ENCODE measurements at regions not wholly inside any gene's neighbourhood (a gene's known extent, or its start where the extent isn't known, plus 50 kb on each side); places are given as distances from the start of the nearest gene placed in this dataset.
"Not testable (repeated sequence)": the region's sequence is repeated elsewhere in the genome, so short reads cannot be mapped to it uniquely, and the experiment has no call there.

GRCh38 chr1:103469801-103470200, 55.7 kb upstream of the RNPC3 start:
- no peak for DNase-seq
- H3K4me1 ChIP-seq = no peaks in the 10 kb centered on the region
- no peaks in the 10 kb centered on the region for H3K9me3 ChIP-seq (replicated peaks)
- H3K4me3 ChIP-seq = no peak overlapping the region
- no peaks in the 10 kb centered on the region for H3K27me3 ChIP-seq
- no peaks in the 10 kb centered on the region for H3K36me3 ChIP-seq
- no peak overlapping the region for H3K27ac ChIP-seq

- no peak for DNase-seq
- Histone ChIP-seq H3K27me3 (no peaks in the 10 kb centered on the region), H3K4me1 (no peaks in the 10 kb centered on the region), H3K9me3 (replicated peaks) (no peaks in the 10 kb centered on the region), H3K36me3 (no peaks in the 10 kb centered on the region), H3K27ac (no peak overlapping the region), H3K4me3 (no peak overlapping the region)
Observed at GRCh38 chr1:103467100-103467499, 58.4 kb upstream of the RNPC3 start.

- H3K36me3 ChIP-seq = no peaks in the 10 kb centered on the region
- H3K4me3 ChIP-seq = no peak overlapping the region
- H3K9me3 ChIP-seq (replicated peaks) = no peaks in the 10 kb centered on the region
- no peaks in the 10 kb centered on the region for H3K4me1 ChIP-seq
- no peaks in the 10 kb centered on the region for H3K27me3 ChIP-seq
- H3K27ac ChIP-seq = no peak overlapping the region
- DNase-seq = peak in 1 of 2 experiments; percentile 22
Observed at GRCh38 chr1:103461161-103462105, 64.1 kb upstream of the RNPC3 start.

GRCh38 chr1:103460511-103460910, 65.0 kb upstream of the RNPC3 start:
- Histone ChIP-seq H3K9me3 (replicated peaks) (no peaks in the 10 kb centered on the region), H3K4me1 (no peaks in the 10 kb centered on the region), H3K36me3 (no peaks in the 10 kb centered on the region), H3K27ac (no peak overlapping the region), H3K27me3 (no peaks in the 10 kb centered on the region), H3K4me3 (no peak overlapping the region)
- no peak for DNase-seq

GRCh38 chr1:103459346-103459745, 66.2 kb upstream of the RNPC3 start:
- H3K36me3 ChIP-seq = no peaks in the 10 kb centered on the region
- H3K4me3 ChIP-seq = no peak overlapping the region
- no peak for DNase-seq
- H3K9me3 ChIP-seq (replicated peaks) = no peaks in the 10 kb centered on the region
- no peaks in the 10 kb centered on the region for H3K4me1 ChIP-seq
- no peak overlapping the region for H3K27ac ChIP-seq
- H3K27me3 ChIP-seq = no peaks in the 10 kb centered on the region

GRCh38 chr1:103457886-103458455, 67.5 kb upstream of the RNPC3 start:
- DNase-seq = peak; percentile 17 to 65
- H3K36me3 ChIP-seq = no peaks in the 10 kb centered on the region
- no peaks in the 10 kb centered on the region for H3K4me1 ChIP-seq
- H3K9me3 ChIP-seq (replicated peaks) = no peaks in the 10 kb centered on the region
- H3K4me3 ChIP-seq = no peak overlapping the region
- no peak overlapping the region for H3K27ac ChIP-seq
- no peaks in the 10 kb centered on the region for H3K27me3 ChIP-seq

- H3K27me3 ChIP-seq = no peaks in the 10 kb centered on the region
- no peak overlapping the region for H3K27ac ChIP-seq
- H3K9me3 ChIP-seq (replicated peaks) = no peaks in the 10 kb centered on the region
- H3K4me3 ChIP-seq = no peak overlapping the region
- no peak for DNase-seq
- H3K4me1 ChIP-seq = no peaks in the 10 kb centered on the region
- H3K36me3 ChIP-seq = no peaks in the 10 kb centered on the region
Observed at GRCh38 chr1:103448560-103448959, 76.9 kb upstream of the RNPC3 start.

- DNase-seq = no peak
- Histone ChIP-seq H3K36me3 (no peaks in the 10 kb centered on the region), H3K27ac (no peak overlapping the region), H3K4me1 (no peaks in the 10 kb centered on the region), H3K9me3 (replicated peaks) (no peaks in the 10 kb centered on the region), H3K27me3 (no peaks in the 10 kb centered on the region), H3K4me3 (no peak overlapping the region)
Observed at GRCh38 chr1:103447471-103447870, 78.0 kb upstream of the RNPC3 start.

- Histone ChIP-seq H3K36me3 (no peaks in the 10 kb centered on the region), H3K9me3 (replicated peaks) (no peaks in the 10 kb centered on the region), H3K4me1 (no peaks in the 10 kb centered on the region), H3K27ac (no peak overlapping the region), H3K4me3 (no peak overlapping the region), H3K27me3 (no peaks in the 10 kb centered on the region)
- no peak for DNase-seq
Observed at GRCh38 chr1:103441342-103441741, 84.2 kb upstream of the RNPC3 start.

- H3K9me3 ChIP-seq (replicated peaks); DNase-seq; H3K4me1 ChIP-seq; H3K27me3 ChIP-seq; H3K36me3 ChIP-seq; H3K4me3 ChIP-seq; H3K27ac ChIP-seq: not testable (repeated sequence)
Observed at GRCh38 chr1:103436568-103437100, 88.9 kb upstream of the RNPC3 start.

- Histone ChIP-seq H3K27ac (no peak overlapping the region), H3K36me3 (no peaks in the 10 kb centered on the region), H3K4me1 (no peaks in the 10 kb centered on the region), H3K9me3 (replicated peaks) (no peaks in the 10 kb centered on the region), H3K27me3 (no peaks in the 10 kb centered on the region), H3K4me3 (no peak overlapping the region)
- DNase-seq = no peak
Observed at GRCh38 chr1:103435443-103435842, 90.1 kb upstream of the RNPC3 start.

GRCh38 chr1:103424650-103425049, 100.8 kb upstream of the RNPC3 start:
- no peak for DNase-seq
- H3K4me1 ChIP-seq = no peaks in the 10 kb centered on the region
- no peak overlapping the region for H3K27ac ChIP-seq
- no peaks in the 10 kb centered on the region for H3K27me3 ChIP-seq
- no peak overlapping the region for H3K4me3 ChIP-seq
- H3K9me3 ChIP-seq (replicated peaks) = no peaks in the 10 kb centered on the region
- H3K36me3 ChIP-seq = no peaks in the 10 kb centered on the region

- DNase-seq = no peak
- no peak overlapping the region for H3K27ac ChIP-seq
- no peak overlapping the region for H3K4me3 ChIP-seq
- H3K9me3 ChIP-seq (replicated peaks) = no peaks in the 10 kb centered on the region
- H3K36me3 ChIP-seq = no peaks in the 10 kb centered on the region
- 0 out of 2 replicates have a peak, but pooled peaks cover 4% of the 10 kb centered on the region for H3K27me3 ChIP-seq
- no peaks in the 10 kb centered on the region for H3K4me1 ChIP-seq
Observed at GRCh38 chr1:103416681-103417286, 108.7 kb upstream of the RNPC3 start.

GRCh38 chr1:103387898-103388297, 137.6 kb upstream of the RNPC3 start:
- no peaks in the 10 kb centered on the region for H3K27me3 ChIP-seq
- no peaks in the 10 kb centered on the region for H3K36me3 ChIP-seq
- H3K4me1 ChIP-seq = no peaks in the 10 kb centered on the region
- no peak for DNase-seq
- no peak overlapping the region for H3K4me3 ChIP-seq
- no peaks in the 10 kb centered on the region for H3K9me3 ChIP-seq (replicated peaks)
- H3K27ac ChIP-seq = no peak overlapping the region

GRCh38 chr1:103373991-103374390, 151.5 kb upstream of the RNPC3 start:
- no peaks in the 10 kb centered on the region for H3K9me3 ChIP-seq (replicated peaks)
- no peaks in the 10 kb centered on the region for H3K36me3 ChIP-seq
- H3K27ac ChIP-seq = no peak overlapping the region
- no peak overlapping the region for H3K4me3 ChIP-seq
- no peaks in the 10 kb centered on the region for H3K4me1 ChIP-seq
- DNase-seq = no peak
- no peaks in the 10 kb centered on the region for H3K27me3 ChIP-seq
